ENCODE measurements at regions not wholly inside any gene's neighbourhood (a gene's known extent, or its start where the extent isn't known, plus 50 kb on each side); places are given as distances from the start of the nearest gene placed in this dataset.

DNA sequence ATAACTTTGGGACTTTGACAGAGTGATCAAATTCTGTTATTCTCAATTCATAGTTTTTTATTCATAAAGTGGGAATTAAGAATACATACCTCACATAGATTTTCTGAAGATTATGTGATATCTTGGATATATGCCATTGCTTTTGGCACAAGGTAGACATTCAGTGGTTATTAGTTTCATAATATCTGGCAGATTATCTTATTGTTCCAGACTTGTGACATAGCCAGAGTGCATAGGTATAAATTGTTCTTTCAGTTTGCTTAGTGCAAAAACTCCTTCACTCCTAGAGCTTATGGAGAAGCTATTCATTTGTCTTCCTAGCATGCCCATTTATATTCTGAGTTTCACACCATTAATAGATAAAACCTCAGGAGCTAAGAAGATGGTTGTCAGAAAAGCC, 222.0 kb downstream of the KCNE4 start:
- no peaks in the 10 kb centered on the region for H3K9me3 ChIP-seq (ENCODE audit: control insufficient read depth in 4 of 4, low read length in 3 of 4)
- H3K36me3 ChIP-seq (ENCODE audit: control insufficient read depth in 4 of 4, insufficient read depth in 3 of 4, low read depth in 1 of 4, low read length in 3 of 4): no peaks in the 10 kb centered on the region
- H3K9ac ChIP-seq (ENCODE audit: low read depth in 1 of 2, low read length in 2 of 2): no peak overlapping the region
- no peaks in the 10 kb centered on the region for H3K4me1 ChIP-seq (ENCODE audit: control insufficient read depth in 4 of 4, insufficient read depth in 4 of 4, low read length in 3 of 4)
- no peak overlapping the region for H3K4me3 ChIP-seq (ENCODE audit: low read depth in 1 of 3, low read length in 3 of 3)
- no peak for TF ChIP-seq RXRA (IDR thresholded peaks at IDR 0.05)
- TF ChIP-seq, protein P1, sequence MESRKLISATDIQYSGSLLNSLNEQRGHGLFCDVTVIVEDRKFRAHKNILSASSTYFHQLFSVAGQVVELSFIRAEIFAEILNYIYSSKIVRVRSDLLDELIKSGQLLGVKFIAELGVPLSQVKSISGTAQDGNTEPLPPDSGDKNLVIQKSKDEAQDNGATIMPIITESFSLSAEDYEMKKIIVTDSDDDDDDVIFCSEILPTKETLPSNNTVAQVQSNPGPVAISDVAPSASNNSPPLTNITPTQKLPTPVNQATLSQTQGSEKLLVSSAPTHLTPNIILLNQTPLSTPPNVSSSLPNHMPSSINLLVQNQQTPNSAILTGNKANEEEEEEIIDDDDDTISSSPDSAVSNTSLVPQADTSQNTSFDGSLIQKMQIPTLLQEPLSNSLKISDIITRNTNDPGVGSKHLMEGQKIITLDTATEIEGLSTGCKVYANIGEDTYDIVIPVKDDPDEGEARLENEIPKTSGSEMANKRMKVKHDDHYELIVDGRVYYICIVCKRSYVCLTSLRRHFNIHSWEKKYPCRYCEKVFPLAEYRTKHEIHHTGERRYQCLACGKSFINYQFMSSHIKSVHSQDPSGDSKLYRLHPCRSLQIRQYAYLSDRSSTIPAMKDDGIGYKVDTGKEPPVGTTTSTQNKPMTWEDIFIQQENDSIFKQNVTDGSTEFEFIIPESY (IDR thresholded peaks at IDR 0.05): no peak
- TF ChIP-seq, protein P2, sequence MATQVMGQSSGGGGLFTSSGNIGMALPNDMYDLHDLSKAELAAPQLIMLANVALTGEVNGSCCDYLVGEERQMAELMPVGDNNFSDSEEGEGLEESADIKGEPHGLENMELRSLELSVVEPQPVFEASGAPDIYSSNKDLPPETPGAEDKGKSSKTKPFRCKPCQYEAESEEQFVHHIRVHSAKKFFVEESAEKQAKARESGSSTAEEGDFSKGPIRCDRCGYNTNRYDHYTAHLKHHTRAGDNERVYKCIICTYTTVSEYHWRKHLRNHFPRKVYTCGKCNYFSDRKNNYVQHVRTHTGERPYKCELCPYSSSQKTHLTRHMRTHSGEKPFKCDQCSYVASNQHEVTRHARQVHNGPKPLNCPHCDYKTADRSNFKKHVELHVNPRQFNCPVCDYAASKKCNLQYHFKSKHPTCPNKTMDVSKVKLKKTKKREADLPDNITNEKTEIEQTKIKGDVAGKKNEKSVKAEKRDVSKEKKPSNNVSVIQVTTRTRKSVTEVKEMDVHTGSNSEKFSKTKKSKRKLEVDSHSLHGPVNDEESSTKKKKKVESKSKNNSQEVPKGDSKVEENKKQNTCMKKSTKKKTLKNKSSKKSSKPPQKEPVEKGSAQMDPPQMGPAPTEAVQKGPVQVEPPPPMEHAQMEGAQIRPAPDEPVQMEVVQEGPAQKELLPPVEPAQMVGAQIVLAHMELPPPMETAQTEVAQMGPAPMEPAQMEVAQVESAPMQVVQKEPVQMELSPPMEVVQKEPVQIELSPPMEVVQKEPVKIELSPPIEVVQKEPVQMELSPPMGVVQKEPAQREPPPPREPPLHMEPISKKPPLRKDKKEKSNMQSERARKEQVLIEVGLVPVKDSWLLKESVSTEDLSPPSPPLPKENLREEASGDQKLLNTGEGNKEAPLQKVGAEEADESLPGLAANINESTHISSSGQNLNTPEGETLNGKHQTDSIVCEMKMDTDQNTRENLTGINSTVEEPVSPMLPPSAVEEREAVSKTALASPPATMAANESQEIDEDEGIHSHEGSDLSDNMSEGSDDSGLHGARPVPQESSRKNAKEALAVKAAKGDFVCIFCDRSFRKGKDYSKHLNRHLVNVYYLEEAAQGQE (IDR thresholded peaks at IDR 0.05): no peak
- no peak for TF ChIP-seq RAD21 (IDR thresholded peaks at IDR 0.05)
- no peak for TF ChIP-seq GABPA (IDR thresholded peaks at IDR 0.05 in 1 of 2, conservative IDR thresholded peaks at IDR 0.05 in 1 of 2)
- no peak for TF ChIP-seq FOXA1 (IDR thresholded peaks at IDR 0.05)
- no peak for TF ChIP-seq FOXA2 (IDR thresholded peaks at IDR 0.05)
- peaks cover 0 to 4% (median 0%) of the 10 kb centered on the region in 4 donors for H3K27me3 ChIP-seq (ENCODE audit: control insufficient read depth in 4 of 4, insufficient read depth in 4 of 4, low read length in 3 of 4)
- no peak for DNase-seq (ENCODE audit: low spot score)
- no peak overlapping the region for H3K27ac ChIP-seq (ENCODE audit: low read depth in 1 of 2, low read length in 2 of 2)

GRCh38 chr2:223282221-223282620, 230.2 kb downstream of the KCNE4 start:
- no peak overlapping the region for H3K9ac ChIP-seq (ENCODE audit: low read depth in 1 of 2, low read length in 2 of 2)
- no peaks in the 10 kb centered on the region for H3K4me1 ChIP-seq (ENCODE audit: control insufficient read depth in 4 of 4, insufficient read depth in 4 of 4, low read length in 3 of 4)
- no peak overlapping the region for H3K4me3 ChIP-seq (ENCODE audit: low read depth in 1 of 3, low read length in 3 of 3)
- H3K27ac ChIP-seq (ENCODE audit: low read depth in 1 of 2, low read length in 2 of 2): no peak overlapping the region
- TF ChIP-seq GABPA (IDR thresholded peaks at IDR 0.05 in 1 of 2, conservative IDR thresholded peaks at IDR 0.05 in 1 of 2): no peak
- H3K9me3 ChIP-seq (ENCODE audit: control insufficient read depth in 4 of 4, low read length in 3 of 4): no peaks in the 10 kb centered on the region
- H3K36me3 ChIP-seq (ENCODE audit: control insufficient read depth in 4 of 4, insufficient read depth in 3 of 4, low read depth in 1 of 4, low read length in 3 of 4): no peaks in the 10 kb centered on the region
- peaks cover 0 to 2% (median 0%) of the 10 kb centered on the region in 4 donors for H3K27me3 ChIP-seq (ENCODE audit: control insufficient read depth in 4 of 4, insufficient read depth in 4 of 4, low read length in 3 of 4)
- no peak for DNase-seq (ENCODE audit: low spot score)

DNA sequence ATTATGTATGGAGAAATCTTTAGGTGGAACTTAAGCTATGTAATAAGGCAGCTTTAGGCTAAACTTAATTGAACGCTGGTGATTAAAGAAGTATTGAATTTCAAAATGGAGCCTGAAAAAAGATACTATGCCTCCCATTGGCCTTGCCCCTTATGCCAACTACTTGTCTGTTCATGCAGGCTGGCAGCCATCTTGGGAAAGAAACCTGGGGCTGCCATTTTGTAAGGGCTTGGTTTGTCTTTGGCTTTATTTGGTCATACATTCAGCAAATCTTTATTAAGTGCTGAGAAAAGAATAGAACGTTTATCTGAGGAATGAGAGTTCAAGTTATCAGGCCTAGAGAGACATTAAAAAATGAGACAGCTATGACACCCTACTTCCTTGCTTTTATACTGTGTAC, 231.3 kb downstream of the KCNE4 start:
- WGBS: 57% methylated on average over 2 of the region's 2 CpGs
- no peaks in the 10 kb centered on the region for H3K36me3 ChIP-seq (ENCODE audit: control insufficient read depth in 4 of 4, insufficient read depth in 3 of 4, low read depth in 1 of 4, low read length in 3 of 4)
- TF ChIP-seq YY1 (IDR thresholded peaks at IDR 0.05) (no peak), TAF1 (conservative IDR thresholded peaks at IDR 0.05) (no peak), FOXA2 (IDR thresholded peaks at IDR 0.05) (no peak), RAD21 (IDR thresholded peaks at IDR 0.05) (no peak), EGR1 (IDR thresholded peaks at IDR 0.05; ENCODE audit: low read depth in 2 of 2) (no peak), SP1 (IDR thresholded peaks at IDR 0.05) (no peak), ATF3 (IDR thresholded peaks at IDR 0.05) (no peak), CTCF (IDR thresholded peaks at IDR 0.05; ENCODE audit: low read depth, low read length, missing input control) (no peak), NR2F2 (IDR thresholded peaks at IDR 0.05) (no peak), GABPA (IDR thresholded peaks at IDR 0.05 in 1 of 2, conservative IDR thresholded peaks at IDR 0.05 in 1 of 2) (no peak)
- TF ChIP-seq, protein P3, sequence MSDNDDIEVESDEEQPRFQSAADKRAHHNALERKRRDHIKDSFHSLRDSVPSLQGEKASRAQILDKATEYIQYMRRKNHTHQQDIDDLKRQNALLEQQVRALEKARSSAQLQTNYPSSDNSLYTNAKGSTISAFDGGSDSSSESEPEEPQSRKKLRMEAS (IDR thresholded peaks at IDR 0.05): no peak
- TF ChIP-seq, protein P2 (IDR thresholded peaks at IDR 0.05): no peak

More for the DNA sequence above, 231.3 kb downstream of the KCNE4 start:
- no peak overlapping the region for H3K9ac ChIP-seq (ENCODE audit: low read depth in 1 of 2, low read length in 2 of 2)
- H3K27ac ChIP-seq (ENCODE audit: low read depth in 1 of 2, low read length in 2 of 2): no peak overlapping the region
- no peak for DNase-seq (ENCODE audit: low spot score)
- no peaks in the 10 kb centered on the region for H3K9me3 ChIP-seq (ENCODE audit: control insufficient read depth in 4 of 4, low read length in 3 of 4)
- H3K27me3 ChIP-seq (ENCODE audit: control insufficient read depth in 4 of 4, insufficient read depth in 4 of 4, low read length in 3 of 4): peaks cover 0 to 2% (median 0%) of the 10 kb centered on the region in 4 donors
- no peaks in the 10 kb centered on the region for H3K4me1 ChIP-seq (ENCODE audit: control insufficient read depth in 4 of 4, insufficient read depth in 4 of 4, low read length in 3 of 4)
- no peak overlapping the region for H3K4me3 ChIP-seq (ENCODE audit: low read depth in 1 of 3, low read length in 3 of 3)

Data from liver (tissue), 8 donors.